ENCODE measurements at regions not wholly inside any gene's neighbourhood (a gene's known extent, or its start where the extent isn't known, plus 50 kb on each side); places are given as distances from the start of the nearest gene placed in this dataset.

- no peaks in the 10 kb centered on the region for H3K9me3 ChIP-seq
- TF ChIP-seq, protein P1, sequence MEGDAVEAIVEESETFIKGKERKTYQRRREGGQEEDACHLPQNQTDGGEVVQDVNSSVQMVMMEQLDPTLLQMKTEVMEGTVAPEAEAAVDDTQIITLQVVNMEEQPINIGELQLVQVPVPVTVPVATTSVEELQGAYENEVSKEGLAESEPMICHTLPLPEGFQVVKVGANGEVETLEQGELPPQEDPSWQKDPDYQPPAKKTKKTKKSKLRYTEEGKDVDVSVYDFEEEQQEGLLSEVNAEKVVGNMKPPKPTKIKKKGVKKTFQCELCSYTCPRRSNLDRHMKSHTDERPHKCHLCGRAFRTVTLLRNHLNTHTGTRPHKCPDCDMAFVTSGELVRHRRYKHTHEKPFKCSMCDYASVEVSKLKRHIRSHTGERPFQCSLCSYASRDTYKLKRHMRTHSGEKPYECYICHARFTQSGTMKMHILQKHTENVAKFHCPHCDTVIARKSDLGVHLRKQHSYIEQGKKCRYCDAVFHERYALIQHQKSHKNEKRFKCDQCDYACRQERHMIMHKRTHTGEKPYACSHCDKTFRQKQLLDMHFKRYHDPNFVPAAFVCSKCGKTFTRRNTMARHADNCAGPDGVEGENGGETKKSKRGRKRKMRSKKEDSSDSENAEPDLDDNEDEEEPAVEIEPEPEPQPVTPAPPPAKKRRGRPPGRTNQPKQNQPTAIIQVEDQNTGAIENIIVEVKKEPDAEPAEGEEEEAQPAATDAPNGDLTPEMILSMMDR (IDR thresholded peaks at IDR 0.05), result no peak
- no peak for TF ChIP-seq EP300 (IDR thresholded peaks at IDR 0.05)
- no peak for TF ChIP-seq POLR2AphosphoS5 (IDR thresholded peaks at IDR 0.05)
- TF ChIP-seq POLR2A (IDR thresholded peaks at IDR 0.05), result no peak
- H3K4me1 ChIP-seq, result no peaks in the 10 kb centered on the region
- H3K4me3 ChIP-seq, result no peak overlapping the region
- WGBS, result 70% methylated on average over 1 of the region's 1 CpG
- no peak overlapping the region for H3K27ac ChIP-seq
- DNase-seq (ENCODE audit: low spot score in 2 of 2), result no peak
- H3K36me3 ChIP-seq, result no peaks in the 10 kb centered on the region
- H3K27me3 ChIP-seq, result no peaks in the 10 kb centered on the region
Observed at GRCh38 chr3:17801131-17801530, 58.7 kb upstream of the TBC1D5 start.

GRCh38 chr3:17800232-17800631 lies 57.8 kb upstream of the TBC1D5 start:
- WGBS, result 98% methylated on average over 2 of the region's 2 CpGs
- Histone ChIP-seq H3K27ac (no peak overlapping the region), H3K4me1 (no peaks in the 10 kb centered on the region), H3K27me3 (no peaks in the 10 kb centered on the region), H3K9me3 (no peaks in the 10 kb centered on the region), H3K4me3 (no peak overlapping the region), H3K36me3 (no peaks in the 10 kb centered on the region)
- TF ChIP-seq, protein P1 (IDR thresholded peaks at IDR 0.05), result no peak
- TF ChIP-seq POLR2A (IDR thresholded peaks at IDR 0.05) (no peak), POLR2AphosphoS5 (IDR thresholded peaks at IDR 0.05) (no peak), EP300 (IDR thresholded peaks at IDR 0.05) (no peak)
- no peak for DNase-seq (ENCODE audit: low spot score in 2 of 2)

DNA sequence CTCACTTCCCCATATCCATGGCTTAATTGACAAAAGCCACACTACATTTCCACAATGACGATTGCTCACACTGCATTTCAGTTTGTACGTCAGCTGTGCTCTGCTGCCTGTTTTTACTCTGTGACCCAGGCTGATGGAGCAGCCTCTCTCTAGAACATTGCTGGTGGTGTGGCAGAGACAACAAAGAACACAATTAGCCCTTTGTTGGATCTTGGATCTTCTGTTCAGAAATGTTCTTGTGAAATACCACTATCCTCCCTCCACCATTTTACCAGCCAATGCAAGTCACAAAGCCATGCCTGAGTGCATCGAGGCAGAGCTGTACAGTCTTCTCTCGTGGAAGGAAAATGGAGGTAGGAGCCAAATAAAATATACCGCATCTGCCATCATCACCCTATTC lies 56.9 kb upstream of the TBC1D5 start:
- Histone ChIP-seq H3K9me3 (no peaks in the 10 kb centered on the region), H3K27ac (no peak overlapping the region), H3K36me3 (no peaks in the 10 kb centered on the region), H3K27me3 (no peaks in the 10 kb centered on the region), H3K4me1 (no peaks in the 10 kb centered on the region), H3K4me3 (no peak overlapping the region)
- no peak for TF ChIP-seq POLR2A (IDR thresholded peaks at IDR 0.05)
- TF ChIP-seq EP300 (IDR thresholded peaks at IDR 0.05), result no peak
- TF ChIP-seq POLR2AphosphoS5 (IDR thresholded peaks at IDR 0.05), result no peak
- TF ChIP-seq, protein P1 (IDR thresholded peaks at IDR 0.05), result no peak
- DNase-seq (ENCODE audit: low spot score in 2 of 2), result no peak
- 90% methylated on average over 5 of the region's 5 CpGs for WGBS

DNA sequence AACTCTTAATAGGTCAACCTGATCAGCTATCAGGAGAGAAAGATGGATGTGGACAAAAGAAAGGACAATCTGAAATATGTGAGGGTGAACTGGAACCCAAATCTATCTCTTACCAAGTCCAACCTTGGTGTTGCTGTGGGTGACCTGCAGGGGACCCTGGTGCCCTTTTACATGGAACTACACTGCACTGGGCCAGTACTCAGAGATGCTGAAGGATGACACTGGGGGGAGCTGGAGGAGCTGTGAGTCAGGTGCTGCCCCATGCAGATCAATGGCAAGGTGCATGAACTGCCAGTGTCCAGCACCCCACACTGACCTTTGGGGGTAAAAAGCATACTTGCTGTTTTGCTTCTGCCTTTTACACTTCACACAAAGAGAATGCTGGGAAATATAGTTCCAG lies 55.6 kb upstream of the TBC1D5 start:
- H3K27ac ChIP-seq, result no peak overlapping the region
- no peaks in the 10 kb centered on the region for H3K4me1 ChIP-seq
- no peaks in the 10 kb centered on the region for H3K27me3 ChIP-seq
- no peak overlapping the region for H3K4me3 ChIP-seq
- DNase-seq (ENCODE audit: low spot score in 2 of 2), result no peak
- TF ChIP-seq POLR2A (IDR thresholded peaks at IDR 0.05) (no peak), EP300 (IDR thresholded peaks at IDR 0.05) (no peak), POLR2AphosphoS5 (IDR thresholded peaks at IDR 0.05) (no peak)
- TF ChIP-seq, protein P1 (IDR thresholded peaks at IDR 0.05), result no peak
- no peaks in the 10 kb centered on the region for H3K9me3 ChIP-seq
- H3K36me3 ChIP-seq, result no peaks in the 10 kb centered on the region

GRCh38 chr3:17795711-17796110 lies 53.3 kb upstream of the TBC1D5 start:
- TF ChIP-seq POLR2AphosphoS5 (IDR thresholded peaks at IDR 0.05) (no peak), EP300 (IDR thresholded peaks at IDR 0.05) (no peak), POLR2A (IDR thresholded peaks at IDR 0.05) (no peak)
- TF ChIP-seq, protein P1 (IDR thresholded peaks at IDR 0.05), result no peak
- Histone ChIP-seq H3K9me3 (no peaks in the 10 kb centered on the region), H3K36me3 (no peaks in the 10 kb centered on the region), H3K4me3 (no peak overlapping the region), H3K27ac (no peak overlapping the region), H3K27me3 (no peaks in the 10 kb centered on the region), H3K4me1 (no peaks in the 10 kb centered on the region)
- no peak for DNase-seq (ENCODE audit: low spot score in 2 of 2)
- WGBS, result 65% methylated on average over 3 of the region's 3 CpGs

Measured in suprapubic skin (tissue), 4 donors.